Epithelial cell of proximal tubule (primary cell): ENCODE measurements at regions not wholly inside any gene's neighbourhood (a gene's known extent, or its start where the extent isn't known, plus 50 kb on each side); places are given as distances from the start of the nearest gene placed in this dataset.
A peak's percentile ranks its signal among the peaks of the same experiment; 100 is the strongest.
"Not testable (repeated sequence)": the region's sequence is repeated elsewhere in the genome, so short reads cannot be mapped to it uniquely, and the experiment has no call there.

Experiments used
- DNase-seq: peaks from one replicate; pipeline ENCODE4 v3.0.0-alpha.2; 2011; ENCODE audit warnings: low read depth
- H3K4me3 ChIP-seq: 2 replicates; pipeline ENCODE4 v1.5.1; 2011; ENCODE audit warnings: low read depth, mild to moderate bottlenecking, low read length
- TF ChIP-seq, protein P1 (sequence below): conservative IDR thresholded peaks from 2 replicates; pipeline ENCODE4 v1.5.1; 2012; ENCODE audit warnings: low read depth, mild to moderate bottlenecking, low read length

GRCh38 chr6:137808191-137808590 is 58.9 kb upstream of the TNFAIP3 start:
- DNase-seq = peak; percentile 73
- TF ChIP-seq, protein P1, sequence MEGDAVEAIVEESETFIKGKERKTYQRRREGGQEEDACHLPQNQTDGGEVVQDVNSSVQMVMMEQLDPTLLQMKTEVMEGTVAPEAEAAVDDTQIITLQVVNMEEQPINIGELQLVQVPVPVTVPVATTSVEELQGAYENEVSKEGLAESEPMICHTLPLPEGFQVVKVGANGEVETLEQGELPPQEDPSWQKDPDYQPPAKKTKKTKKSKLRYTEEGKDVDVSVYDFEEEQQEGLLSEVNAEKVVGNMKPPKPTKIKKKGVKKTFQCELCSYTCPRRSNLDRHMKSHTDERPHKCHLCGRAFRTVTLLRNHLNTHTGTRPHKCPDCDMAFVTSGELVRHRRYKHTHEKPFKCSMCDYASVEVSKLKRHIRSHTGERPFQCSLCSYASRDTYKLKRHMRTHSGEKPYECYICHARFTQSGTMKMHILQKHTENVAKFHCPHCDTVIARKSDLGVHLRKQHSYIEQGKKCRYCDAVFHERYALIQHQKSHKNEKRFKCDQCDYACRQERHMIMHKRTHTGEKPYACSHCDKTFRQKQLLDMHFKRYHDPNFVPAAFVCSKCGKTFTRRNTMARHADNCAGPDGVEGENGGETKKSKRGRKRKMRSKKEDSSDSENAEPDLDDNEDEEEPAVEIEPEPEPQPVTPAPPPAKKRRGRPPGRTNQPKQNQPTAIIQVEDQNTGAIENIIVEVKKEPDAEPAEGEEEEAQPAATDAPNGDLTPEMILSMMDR = no peak
- H3K4me3 ChIP-seq = no peak overlapping the region

DNA sequence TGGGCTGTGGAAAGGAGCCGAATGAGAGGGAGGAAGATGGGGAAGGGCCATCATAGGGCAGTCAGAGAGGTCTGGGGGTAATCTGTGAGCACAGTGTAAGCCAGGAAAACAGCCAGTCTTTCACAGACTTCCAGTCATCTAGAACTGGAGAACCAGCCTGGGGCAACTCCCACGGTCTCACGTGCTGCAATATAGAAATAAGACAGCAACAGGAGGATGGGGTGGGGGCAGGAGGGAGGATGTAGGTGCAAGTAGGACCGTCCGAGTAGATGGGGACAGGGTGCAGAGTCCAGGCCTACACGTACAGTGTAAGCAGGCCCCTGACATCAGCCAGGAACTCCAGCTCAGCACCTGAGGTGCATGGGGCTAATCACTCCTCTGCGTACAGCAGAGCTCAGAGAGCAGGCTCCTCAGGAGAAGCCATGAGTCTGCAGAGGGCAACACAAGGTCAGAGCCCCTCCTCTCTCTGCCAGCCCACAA is 58.2 kb upstream of the TNFAIP3 start:
- no peak overlapping the region for H3K4me3 ChIP-seq
- DNase-seq = no peak
- TF ChIP-seq, protein P1 = no peak

DNA sequence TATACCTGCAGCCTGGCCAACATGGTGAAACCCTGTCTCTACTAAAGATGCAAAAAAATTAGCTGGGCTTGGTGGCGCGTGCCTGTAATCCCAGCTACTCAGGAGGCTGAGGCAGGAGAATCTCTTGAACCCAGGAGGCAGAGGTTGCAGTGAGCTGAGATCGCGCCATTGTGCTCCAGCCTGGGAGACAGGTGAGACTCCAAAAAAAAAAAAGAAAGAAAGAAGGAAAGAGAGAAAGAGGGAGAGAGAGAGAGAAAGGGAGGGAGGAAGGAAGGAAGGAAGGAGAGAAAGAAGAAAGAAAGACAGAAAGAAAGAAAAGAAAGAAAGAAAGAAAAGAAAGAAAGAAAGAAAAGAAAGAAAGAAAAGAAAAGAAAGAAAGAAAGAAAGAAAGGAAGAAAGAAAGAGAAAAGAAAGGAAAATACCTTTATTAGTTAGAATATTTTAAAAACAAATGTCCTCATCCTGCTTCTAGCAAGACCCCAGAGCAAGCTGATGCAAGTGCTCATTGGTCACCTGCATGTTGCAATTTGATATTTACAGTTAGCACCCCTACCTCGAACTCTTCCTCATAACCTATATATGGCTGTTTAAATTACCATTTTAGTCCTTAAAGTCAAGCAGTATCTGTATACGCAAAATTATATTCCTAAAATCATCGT is 57.0 kb upstream of the TNFAIP3 start:
- H3K4me3 ChIP-seq, DNase-seq: not testable (repeated sequence)

DNA sequence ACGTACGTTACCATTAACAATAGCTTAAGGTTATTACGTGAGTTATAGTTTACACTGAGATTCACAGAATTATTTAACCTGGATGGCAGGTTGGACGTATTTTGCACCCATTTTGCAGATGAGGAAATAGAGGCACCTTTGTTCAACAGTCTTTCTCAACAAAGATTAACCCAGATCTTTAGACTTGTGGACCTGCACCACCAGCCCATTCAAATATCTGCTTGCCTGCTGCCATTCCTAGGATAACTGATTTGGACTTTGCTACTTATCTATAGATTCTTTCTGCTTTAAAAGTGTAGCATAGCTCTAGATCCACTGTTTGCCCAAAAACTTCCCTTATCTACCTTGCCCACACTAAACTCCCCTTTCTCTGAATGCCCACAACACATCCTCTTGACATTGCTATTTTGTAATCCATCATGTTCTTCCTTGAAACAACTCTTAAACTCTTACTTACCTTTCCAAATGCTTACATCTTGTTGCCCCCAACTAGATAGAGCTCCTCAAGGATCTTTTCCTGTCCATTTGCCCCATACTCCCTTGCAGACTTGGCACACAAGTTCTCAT is 56.4 kb upstream of the TNFAIP3 start:
- TF ChIP-seq, protein P1 = no peak
- DNase-seq = no peak
- H3K4me3 ChIP-seq = no peak overlapping the region

- DNase-seq = peak; percentile 92
- no peak overlapping the region for H3K4me3 ChIP-seq
- TF ChIP-seq, protein P1 = no peak
Measured at GRCh38 chr6:137811121-137811915, 55.7 kb upstream of the TNFAIP3 start.

DNA sequence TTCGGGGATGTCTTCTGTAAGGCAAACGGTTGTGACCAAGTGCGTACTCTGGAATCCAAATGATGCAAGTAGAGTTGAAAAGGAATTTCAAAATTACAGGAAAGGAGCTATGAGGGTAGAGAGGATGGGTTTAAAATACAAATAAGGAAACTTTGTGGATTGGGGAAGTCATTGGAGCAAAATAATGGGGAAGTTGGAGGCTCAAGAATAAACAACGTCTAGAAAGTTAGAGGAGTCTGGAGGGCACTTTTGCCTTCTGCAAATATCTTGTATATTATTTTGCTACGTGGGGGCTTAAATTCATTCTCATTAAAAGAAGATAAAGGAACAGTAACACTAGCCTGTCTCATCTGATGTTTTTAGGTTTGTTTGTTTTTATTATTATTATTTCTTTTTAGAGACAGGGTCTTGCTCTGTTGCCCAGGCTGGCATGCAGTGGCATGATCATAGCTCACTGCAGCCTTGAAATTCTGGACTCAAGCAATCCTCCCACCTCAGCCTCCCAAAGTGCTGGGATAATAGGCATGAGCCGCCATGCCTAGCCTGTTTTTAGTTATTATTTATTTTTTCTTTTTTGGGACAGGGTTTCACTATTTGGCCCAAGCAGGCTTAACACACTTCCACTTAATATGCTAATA is 55.0 kb upstream of the TNFAIP3 start:
- TF ChIP-seq, protein P1 = no peak
- DNase-seq = no peak
- H3K4me3 ChIP-seq = no peak overlapping the region
